Subcutaneous abdominal adipose tissue (tissue), 5 donors: ENCODE measurements at regions not wholly inside any gene's neighbourhood (a gene's known extent, or its start where the extent isn't known, plus 50 kb on each side); places are given as distances from the start of the nearest gene placed in this dataset.

Source experiments
- H3K27ac ChIP-seq: one replicate; pipeline ENCODE4 v1.7.0; 2013; ENCODE audit warnings: low read depth, mild to moderate bottlenecking, inconsistent platforms, low read length, moderate library complexity
- H3K27me3 ChIP-seq, 5 donors: one replicate each; pipeline ENCODE4 v1.7.0; 2013; ENCODE audit warnings: low read length in 5 of 5, inconsistent platforms in 1 of 5; ENCODE audit not compliant: control insufficient read depth in 5 of 5, insufficient read depth in 4 of 5
- H3K36me3 ChIP-seq, 5 donors: one replicate each; pipeline ENCODE4 v1.7.0; 2013; ENCODE audit warnings: low read length in 5 of 5; ENCODE audit not compliant: control insufficient read depth in 5 of 5, insufficient read depth in 5 of 5
- H3K4me1 ChIP-seq, 5 donors: one replicate each; pipeline ENCODE4 v1.7.0; 2013; ENCODE audit warnings: low read length in 5 of 5, mild to moderate bottlenecking in 3 of 5, moderate library complexity in 1 of 5; ENCODE audit not compliant: control insufficient read depth in 5 of 5, insufficient read depth in 5 of 5
- H3K4me3 ChIP-seq, 5 donors: one replicate each; pipeline ENCODE4 v1.7.0; 2013; ENCODE audit warnings: low read length in 5 of 5, low read depth in 1 of 5
- H3K9ac ChIP-seq, 5 donors: one replicate each; pipeline ENCODE4 v1.7.0; 2013; ENCODE audit warnings: low read length in 5 of 5, mild to moderate bottlenecking in 4 of 5, moderate library complexity in 3 of 5
- H3K9me3 ChIP-seq, 5 donors: one replicate each; pipeline ENCODE4 v1.7.0; 2013; ENCODE audit warnings: low read length in 5 of 5; ENCODE audit not compliant: control insufficient read depth in 5 of 5
- donor health status: healthy.
- donor health status: healthy.
- donor health status: healthy.
- donor health status: healthy.
- donor health status: healthy.

DNA sequence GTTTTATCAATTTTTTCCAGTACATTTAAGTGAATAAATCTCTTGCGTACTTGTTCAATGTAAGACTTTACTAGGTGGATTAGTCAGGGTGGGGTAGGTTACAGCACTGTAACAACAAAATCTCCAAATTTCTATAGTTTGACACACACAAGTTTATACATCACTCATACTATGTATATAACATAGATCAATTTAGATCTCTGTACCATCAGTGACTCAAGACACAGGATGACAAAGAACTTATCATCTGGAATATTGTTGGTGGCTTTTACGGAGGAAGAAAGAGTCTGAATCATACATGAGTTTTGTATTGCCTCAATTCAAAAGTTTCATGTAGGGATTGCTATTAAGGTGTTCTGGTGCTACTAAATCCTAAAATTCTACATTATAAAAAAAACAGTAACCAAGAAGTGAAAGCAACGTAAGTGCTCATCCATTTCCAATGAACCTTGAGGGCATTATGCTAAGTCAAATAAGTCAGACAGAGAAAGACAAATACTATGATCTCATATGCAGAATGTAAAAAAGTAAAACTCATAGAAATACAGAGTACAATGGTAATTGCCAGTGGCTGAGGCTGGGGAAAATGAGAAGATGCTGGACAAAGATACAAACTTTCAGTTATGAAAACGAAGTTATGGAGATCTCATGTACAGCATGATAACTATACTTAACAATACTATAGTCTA lies 98.0 kb upstream of the DKK2 start:
- H3K9me3 ChIP-seq: no peaks in the 10 kb centered on the region
- no peak overlapping the region for H3K4me3 ChIP-seq
- H3K36me3 ChIP-seq: no peaks in the 10 kb centered on the region
- H3K4me1 ChIP-seq: no peaks in the 10 kb centered on the region
- H3K27me3 ChIP-seq: no peaks in the 10 kb centered on the region
- H3K27ac ChIP-seq: no peak overlapping the region
- H3K9ac ChIP-seq: no peak overlapping the region

DNA sequence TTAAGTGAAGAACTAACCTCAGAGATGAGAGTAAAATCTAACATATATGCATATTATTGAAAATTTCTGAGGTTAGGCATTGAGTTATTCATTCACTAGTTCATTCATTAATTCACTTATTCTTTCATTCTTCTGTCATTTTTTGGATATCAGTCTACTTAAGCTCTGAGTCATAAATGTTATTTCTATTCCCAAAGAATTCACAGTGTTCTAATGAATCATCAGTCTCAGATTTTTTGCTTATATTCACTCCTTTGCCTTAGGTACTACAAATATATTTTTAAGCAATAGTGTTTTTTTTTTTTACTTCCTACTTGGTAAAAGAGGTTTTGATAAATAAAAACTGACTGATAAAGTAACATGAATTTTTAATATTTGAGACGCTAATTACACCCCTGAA lies 95.2 kb upstream of the DKK2 start:
- H3K36me3 ChIP-seq: no peaks in the 10 kb centered on the region
- H3K4me3 ChIP-seq: no peak overlapping the region
- H3K27me3 ChIP-seq: no peaks in the 10 kb centered on the region
- H3K4me1 ChIP-seq: no peaks in the 10 kb centered on the region
- no peaks in the 10 kb centered on the region for H3K9me3 ChIP-seq
- H3K27ac ChIP-seq: no peak overlapping the region
- no peak overlapping the region for H3K9ac ChIP-seq

DNA sequence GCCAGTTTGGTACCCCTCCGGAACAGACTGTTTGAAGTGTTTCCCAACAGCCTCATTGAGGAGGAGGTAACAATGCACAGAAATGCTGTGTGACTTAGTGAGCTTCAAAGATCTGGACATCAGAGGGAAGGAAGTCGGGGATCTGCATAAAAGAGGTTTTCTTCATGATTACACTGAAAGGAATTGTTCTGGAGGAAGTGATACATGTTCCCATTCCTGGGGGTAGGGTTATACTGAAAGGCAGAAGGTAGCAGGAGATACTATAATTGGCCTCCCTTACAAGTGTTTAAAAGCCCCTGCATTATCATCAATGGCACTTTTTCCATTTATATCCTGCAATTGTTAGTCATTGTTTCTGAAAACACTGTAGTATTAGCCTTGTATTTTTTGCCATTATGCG lies 94.0 kb upstream of the DKK2 start:
- Histone ChIP-seq H3K27ac (no peak overlapping the region), H3K4me1 (peaks cover 0 to 3% (median 0%) of the 10 kb centered on the region in 5 donors), H3K4me3 (no peak overlapping the region), H3K27me3 (no peaks in the 10 kb centered on the region), H3K9ac (no peak overlapping the region), H3K36me3 (no peaks in the 10 kb centered on the region), H3K9me3 (no peaks in the 10 kb centered on the region)

DNA sequence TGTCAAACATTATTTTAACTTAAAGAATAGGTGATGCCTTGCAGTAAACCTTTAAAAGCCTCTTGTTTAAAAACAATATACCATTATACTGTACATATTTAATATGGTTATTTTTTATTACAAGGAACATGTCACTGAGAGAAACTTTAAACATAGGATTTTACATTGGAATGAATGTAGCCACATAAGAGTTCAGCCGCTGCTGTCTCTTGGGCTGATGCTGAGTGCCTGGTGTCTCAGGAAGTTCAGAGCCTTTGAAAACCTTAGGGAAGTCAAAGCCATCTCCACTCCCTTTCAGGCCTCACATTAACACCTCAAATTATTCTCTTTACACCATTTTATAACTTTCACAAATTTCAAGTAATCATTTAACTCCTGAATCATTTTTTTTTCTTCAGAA lies 93.5 kb upstream of the DKK2 start:
- no peaks in the 10 kb centered on the region for H3K9me3 ChIP-seq
- peaks cover 0 to 8% (median 0%) of the 10 kb centered on the region in 5 donors for H3K4me1 ChIP-seq
- H3K9ac ChIP-seq: no peak overlapping the region
- H3K4me3 ChIP-seq: no peak overlapping the region
- no peak overlapping the region for H3K27ac ChIP-seq
- H3K27me3 ChIP-seq: no peaks in the 10 kb centered on the region
- H3K36me3 ChIP-seq: no peaks in the 10 kb centered on the region

DNA sequence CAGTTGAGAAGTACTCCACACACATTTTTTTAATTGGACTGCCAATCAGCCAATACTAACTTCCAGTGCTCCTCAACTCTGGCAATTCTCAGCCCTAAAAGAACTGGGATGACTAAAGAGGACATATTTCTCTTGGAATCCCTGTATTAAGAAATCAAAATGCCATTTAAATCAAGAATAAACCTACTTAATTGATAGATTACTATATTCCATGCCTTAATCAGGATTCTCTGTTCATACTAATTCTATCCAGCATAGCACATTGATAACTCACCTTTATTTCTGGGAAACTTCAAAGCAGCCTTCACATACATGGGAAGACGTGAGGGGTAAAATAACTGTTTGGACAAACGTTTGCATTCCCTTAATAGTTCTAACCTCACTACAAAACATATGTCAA lies 93.0 kb upstream of the DKK2 start:
- H3K27ac ChIP-seq: no peak overlapping the region

DNA sequence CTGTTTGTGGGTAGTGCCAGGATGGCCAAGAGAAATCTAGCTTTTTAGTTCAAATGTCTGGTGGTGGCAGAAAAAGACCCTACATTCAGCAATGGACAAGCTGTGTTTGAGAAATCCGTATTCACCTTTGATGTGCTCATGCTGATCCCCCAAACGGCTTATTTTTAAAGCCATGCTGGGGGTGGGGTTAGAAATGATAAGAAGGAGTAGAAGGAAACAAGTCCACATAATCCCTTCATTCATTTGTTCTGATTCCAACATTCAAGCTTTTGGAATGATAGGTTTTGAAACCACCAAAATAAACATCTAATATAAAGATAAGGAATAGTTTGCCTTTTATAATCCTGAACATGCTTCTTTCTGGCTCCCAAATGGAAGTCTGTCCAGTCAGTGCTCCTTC lies 92.0 kb upstream of the DKK2 start:
- H3K27me3 ChIP-seq: no peaks in the 10 kb centered on the region
- H3K9ac ChIP-seq: no peak overlapping the region
- H3K4me3 ChIP-seq: no peak overlapping the region
- no peak overlapping the region for H3K27ac ChIP-seq
- H3K4me1 ChIP-seq: peaks cover 0 to 8% (median 0%) of the 10 kb centered on the region in 5 donors
- H3K36me3 ChIP-seq: no peaks in the 10 kb centered on the region
- H3K9me3 ChIP-seq: no peaks in the 10 kb centered on the region

More for the DNA sequence above, 93.0 kb upstream of the DKK2 start:
- H3K4me1 ChIP-seq: peaks cover 0 to 8% (median 0%) of the 10 kb centered on the region in 5 donors
- no peak overlapping the region for H3K9ac ChIP-seq
- no peaks in the 10 kb centered on the region for H3K27me3 ChIP-seq
- no peaks in the 10 kb centered on the region for H3K36me3 ChIP-seq
- H3K4me3 ChIP-seq: no peak overlapping the region
- no peaks in the 10 kb centered on the region for H3K9me3 ChIP-seq

DNA sequence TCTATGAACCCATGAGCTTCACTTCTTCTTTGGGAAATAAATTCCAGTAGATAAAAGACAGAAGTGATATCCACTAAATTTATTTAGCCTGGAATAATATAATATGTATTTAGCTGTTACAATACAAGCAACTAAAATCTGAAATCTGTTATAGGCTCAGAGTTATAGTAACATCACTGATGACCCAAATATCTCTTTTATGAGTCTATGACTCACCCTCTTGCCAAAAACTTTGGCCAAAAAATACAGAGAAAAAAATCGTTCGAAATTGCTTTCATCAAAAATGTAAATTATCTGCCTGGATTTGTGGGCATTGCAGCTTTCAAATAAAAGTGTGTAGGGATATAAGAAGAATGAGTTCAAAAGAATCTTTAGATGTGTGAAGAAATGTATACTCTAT lies 89.4 kb upstream of the DKK2 start:
- no peak overlapping the region for H3K27ac ChIP-seq
- H3K9me3 ChIP-seq: no peaks in the 10 kb centered on the region
- no peak overlapping the region for H3K4me3 ChIP-seq
- no peak overlapping the region for H3K9ac ChIP-seq
- H3K4me1 ChIP-seq: peaks cover 0 to 13% (median 5%) of the 10 kb centered on the region in 5 donors
- no peaks in the 10 kb centered on the region for H3K36me3 ChIP-seq
- H3K27me3 ChIP-seq: no peaks in the 10 kb centered on the region

DNA sequence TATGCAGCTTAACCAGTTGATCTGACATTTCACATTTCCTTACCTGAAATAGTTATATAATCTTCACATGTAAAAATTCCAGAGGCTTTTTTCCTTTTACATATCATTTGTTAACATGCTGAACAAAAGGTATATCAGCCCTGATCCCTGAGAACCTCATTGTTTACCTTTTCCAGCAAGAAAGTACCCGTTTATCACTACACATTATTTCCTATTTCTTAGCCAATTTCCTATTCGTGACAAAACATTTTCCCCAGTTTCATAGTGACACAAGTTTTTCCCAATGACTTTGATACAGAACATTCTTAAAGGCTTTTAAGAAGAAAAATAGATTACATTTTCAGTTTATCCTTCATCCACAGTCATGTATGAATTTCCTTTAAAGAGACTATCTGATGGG lies 86.6 kb upstream of the DKK2 start:
- Histone ChIP-seq H3K27ac (no peak overlapping the region), H3K9me3 (no peaks in the 10 kb centered on the region), H3K4me3 (no peak overlapping the region), H3K36me3 (no peaks in the 10 kb centered on the region), H3K9ac (no peak overlapping the region), H3K4me1 (peaks cover 0 to 23% (median 9%) of the 10 kb centered on the region in 5 donors), H3K27me3 (no peaks in the 10 kb centered on the region)

DNA sequence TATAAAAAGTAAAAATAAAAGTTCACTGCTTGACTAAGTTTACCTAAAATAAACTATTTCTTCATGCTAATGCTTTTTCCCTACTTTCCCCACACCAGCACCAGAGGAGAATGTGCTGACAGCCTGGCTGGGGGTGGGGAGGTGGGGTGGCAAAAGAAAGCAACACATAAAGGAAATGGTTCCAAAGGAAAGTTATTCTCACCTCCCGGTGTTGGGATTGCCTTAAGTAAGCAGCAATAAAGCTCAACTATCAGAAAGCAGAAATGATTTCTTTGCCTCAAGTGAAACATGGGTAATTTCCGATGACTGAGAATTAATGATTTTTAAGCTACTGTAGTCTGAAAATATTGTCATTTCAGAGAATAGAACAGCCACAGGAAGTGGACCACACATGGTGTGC lies 84.5 kb upstream of the DKK2 start:
- peak overlapping the region in 1 of 5 donors; percentile 43 for H3K4me3 ChIP-seq
- H3K9ac ChIP-seq: peak overlapping the region in 2 of 5 donors; percentile 27 to 60
- H3K9me3 ChIP-seq: no peaks in the 10 kb centered on the region
- no peaks in the 10 kb centered on the region for H3K36me3 ChIP-seq
- H3K27me3 ChIP-seq: no peaks in the 10 kb centered on the region
- peak overlapping the region; percentile 91 for H3K27ac ChIP-seq
- H3K4me1 ChIP-seq: peaks cover 0 to 27% (median 9%) of the 10 kb centered on the region in 5 donors

DNA sequence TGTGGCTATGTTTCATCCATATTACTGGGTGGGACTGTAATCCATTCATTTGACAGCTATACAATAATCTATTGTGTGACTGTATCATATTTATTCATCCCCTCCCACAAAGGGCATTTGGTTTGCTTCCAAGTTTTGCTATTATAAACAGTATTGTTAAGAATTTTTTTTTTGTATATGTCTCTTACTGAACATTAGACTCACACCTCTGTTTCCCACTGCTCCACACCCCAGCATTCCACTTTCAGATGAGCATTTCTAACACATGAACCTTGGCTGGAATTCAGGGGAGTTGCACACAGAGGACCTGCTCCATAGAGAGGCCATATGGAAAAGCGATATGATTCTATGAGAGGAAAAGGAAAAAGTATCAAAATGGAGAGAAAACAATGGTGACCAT lies 81.6 kb upstream of the DKK2 start:
- no peak overlapping the region for H3K27ac ChIP-seq
- no peak overlapping the region for H3K9ac ChIP-seq
- H3K27me3 ChIP-seq: no peaks in the 10 kb centered on the region
- H3K4me1 ChIP-seq: peaks cover 0 to 29% (median 16%) of the 10 kb centered on the region in 5 donors
- no peak overlapping the region for H3K4me3 ChIP-seq
- peaks cover 0 to 2% (median 0%) of the 10 kb centered on the region in 5 donors for H3K9me3 ChIP-seq
- no peaks in the 10 kb centered on the region for H3K36me3 ChIP-seq
